ENCODE measurements at regions not wholly inside any gene's neighbourhood (a gene's known extent, or its start where the extent isn't known, plus 50 kb on each side); places are given as distances from the start of the nearest gene placed in this dataset.

GRCh38 chr13:70544706-70545105 is 436.5 kb upstream of the KLHL1 start:
- no peak overlapping the region for H2BK5ac ChIP-seq (ENCODE audit: insufficient read length, low read length)
- no peak overlapping the region for H2AFZ ChIP-seq (ENCODE audit: low read length)

More at GRCh38 chr13:70544706-70545105, 436.5 kb upstream of the KLHL1 start:
- Histone ChIP-seq H3K27ac (ENCODE audit: insufficient read length, low read depth, low read length) (no peak overlapping the region), H4K5ac (ENCODE audit: insufficient read length, low read depth, low read length) (no peak overlapping the region), H2BK20ac (ENCODE audit: low read depth, low read length, poor library complexity, severe bottlenecking) (no peak overlapping the region), H2BK15ac (ENCODE audit: low read depth, low read length) (no peak overlapping the region), H4K91ac (ENCODE audit: insufficient read length, low read depth, low read length) (no peak overlapping the region), H3K4me1 (ENCODE audit: insufficient read depth, low read length) (no peaks in the 10 kb centered on the region), H4K20me1 (ENCODE audit: control insufficient read depth, insufficient read depth, insufficient read length) (no peaks in the 10 kb centered on the region), H3K14ac (ENCODE audit: insufficient read depth, low read length) (no peak overlapping the region), H3K9ac (ENCODE audit: extremely low read depth, insufficient read length, low read length) (no peak overlapping the region), H4K8ac (replicated peaks; ENCODE audit: insufficient read length, low read depth, low read length) (no peak overlapping the region), H3K23me2 (ENCODE audit: insufficient read length, low read depth, low read length, poor library complexity, severe bottlenecking) (no peaks in the 10 kb centered on the region), H3K9me3 (ENCODE audit: control insufficient read depth, low read depth, low read length) (no peaks in the 10 kb centered on the region), H3K79me2 (ENCODE audit: insufficient read depth, low read length) (no peaks in the 10 kb centered on the region), H2BK12ac (ENCODE audit: insufficient read length, low read depth, low read length) (no peak overlapping the region), H3K27me3 (ENCODE audit: insufficient read depth, low read length) (no peaks in the 10 kb centered on the region), H3K4me2 (ENCODE audit: insufficient read depth, insufficient read length, low read length) (no peak overlapping the region), H3K23ac (ENCODE audit: insufficient read length, low read depth, low read length) (no peak overlapping the region), H2BK120ac (ENCODE audit: low read depth, low read length, poor library complexity, severe bottlenecking) (no peak overlapping the region), H3T11ph (ENCODE audit: low read length) (no peak overlapping the region), H3K56ac (ENCODE audit: insufficient read length, low read depth, low read length) (no peak overlapping the region), H3K4ac (ENCODE audit: low read depth, low read length) (no peak overlapping the region), H3K79me1 (ENCODE audit: insufficient read depth, low read depth, low read length, poor library complexity, severe bottlenecking) (no peaks in the 10 kb centered on the region), H3K18ac (ENCODE audit: insufficient read length, low read depth, low read length) (no peak overlapping the region), H2AK5ac (ENCODE audit: insufficient read length, low read length) (no peak overlapping the region)
- no peaks in the 10 kb centered on the region for H3K36me3 Mint-ChIP-seq (ENCODE audit: insufficient read depth in 1 of 3, low read depth in 3 of 3)
- H3K27me3 Mint-ChIP-seq (ENCODE audit: low read depth): no peaks in the 10 kb centered on the region
- no peak overlapping the region for H3K27ac Mint-ChIP-seq
- no peak overlapping the region for H3K4me3 Mint-ChIP-seq
- H3K9me3 Mint-ChIP-seq: no peaks in the 10 kb centered on the region
- DNase-seq: no peak
- TF ChIP-seq CTCF (conservative IDR thresholded peaks at IDR 0.05): no peak
- WGBS (ENCODE audit: extremely low coverage, insufficient read length, low lambda C conversion rate): no CpG with 5 or more reads among the region's 2 CpGs
- H3K4me1 Mint-ChIP-seq: peaks cover 0 to 4% of the 10 kb centered on the region in 2 experiments; a peak in 1 of 4 replicates
